Fibroblast of villous mesenchyme (primary cell): ENCODE measurements at regions not wholly inside any gene's neighbourhood (a gene's known extent, or its start where the extent isn't known, plus 50 kb on each side); places are given as distances from the start of the nearest gene placed in this dataset.

ENCODE experiments used
- DNase-seq: peaks from one replicate; pipeline ENCODE4 v3.0.0-alpha.2; 2010; ENCODE audit warnings: low read depth
- H3K4me3 ChIP-seq: 2 replicates; pipeline ENCODE4 v1.5.1; 2011; ENCODE audit warnings: low read depth, mild to moderate bottlenecking, low read length
- TF ChIP-seq, protein P1 (sequence below): IDR thresholded peaks from 2 replicates; pipeline ENCODE4 v1.5.1; 2012; ENCODE audit warnings: low read depth, mild to moderate bottlenecking, low read length; ENCODE audit not compliant: insufficient read depth

DNA sequence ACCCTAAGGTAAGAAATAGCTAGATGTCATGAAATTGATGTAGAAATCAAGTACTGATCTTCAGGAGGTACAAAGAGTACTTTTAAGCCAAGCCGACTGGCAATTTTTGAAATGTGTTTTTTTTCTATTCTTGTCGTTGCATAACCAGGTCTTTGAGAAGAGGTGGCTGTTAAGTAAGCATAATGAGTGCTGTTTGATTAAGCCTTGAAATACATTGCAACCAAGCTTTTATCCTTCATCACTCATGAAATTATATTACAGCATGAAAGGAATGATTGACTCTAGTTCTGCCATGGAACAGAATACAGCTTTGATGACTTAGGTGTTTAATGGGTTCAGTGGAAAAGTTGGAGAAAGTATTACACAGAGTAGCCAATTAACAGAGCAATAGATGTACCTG, 1720.2 kb upstream of the SEL1L start:
- no peak for DNase-seq
- TF ChIP-seq, protein P1, sequence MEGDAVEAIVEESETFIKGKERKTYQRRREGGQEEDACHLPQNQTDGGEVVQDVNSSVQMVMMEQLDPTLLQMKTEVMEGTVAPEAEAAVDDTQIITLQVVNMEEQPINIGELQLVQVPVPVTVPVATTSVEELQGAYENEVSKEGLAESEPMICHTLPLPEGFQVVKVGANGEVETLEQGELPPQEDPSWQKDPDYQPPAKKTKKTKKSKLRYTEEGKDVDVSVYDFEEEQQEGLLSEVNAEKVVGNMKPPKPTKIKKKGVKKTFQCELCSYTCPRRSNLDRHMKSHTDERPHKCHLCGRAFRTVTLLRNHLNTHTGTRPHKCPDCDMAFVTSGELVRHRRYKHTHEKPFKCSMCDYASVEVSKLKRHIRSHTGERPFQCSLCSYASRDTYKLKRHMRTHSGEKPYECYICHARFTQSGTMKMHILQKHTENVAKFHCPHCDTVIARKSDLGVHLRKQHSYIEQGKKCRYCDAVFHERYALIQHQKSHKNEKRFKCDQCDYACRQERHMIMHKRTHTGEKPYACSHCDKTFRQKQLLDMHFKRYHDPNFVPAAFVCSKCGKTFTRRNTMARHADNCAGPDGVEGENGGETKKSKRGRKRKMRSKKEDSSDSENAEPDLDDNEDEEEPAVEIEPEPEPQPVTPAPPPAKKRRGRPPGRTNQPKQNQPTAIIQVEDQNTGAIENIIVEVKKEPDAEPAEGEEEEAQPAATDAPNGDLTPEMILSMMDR = no peak
- H3K4me3 ChIP-seq = no peak overlapping the region

DNA sequence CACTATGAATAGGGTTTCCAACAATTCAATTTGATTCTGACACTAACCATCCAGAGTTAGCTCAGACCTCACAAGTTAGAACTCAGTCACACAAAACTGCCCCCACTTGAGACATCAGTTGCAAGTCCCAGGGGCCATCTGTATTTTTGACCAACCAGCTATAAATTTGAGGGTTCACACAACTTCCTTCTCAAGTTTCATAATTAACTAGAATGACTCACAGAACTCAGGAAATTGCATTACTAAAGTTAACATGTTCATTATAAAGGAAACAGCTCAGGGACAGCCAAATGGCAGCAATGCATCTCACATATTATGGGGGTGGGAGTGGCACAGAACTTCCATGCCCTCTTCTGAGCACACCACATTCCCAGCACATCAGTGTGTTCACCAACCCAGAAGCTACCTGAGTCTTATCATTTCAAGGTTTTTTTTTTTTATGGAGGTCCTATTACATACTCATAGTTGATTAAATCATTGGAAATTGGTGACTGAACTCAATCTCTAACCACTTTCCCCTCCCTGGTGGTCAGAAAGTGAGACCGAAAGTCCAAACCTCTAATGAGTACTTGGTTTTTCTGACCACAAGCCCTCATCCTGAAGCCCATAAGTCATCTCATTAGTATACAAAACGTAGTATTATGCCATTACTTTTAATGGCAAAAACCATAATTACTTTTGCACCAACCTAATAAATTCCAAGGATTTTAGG, 1721.5 kb upstream of the SEL1L start:
- TF ChIP-seq, protein P1 = no peak
- DNase-seq = peak; percentile 51
- H3K4me3 ChIP-seq = no peak overlapping the region

DNA sequence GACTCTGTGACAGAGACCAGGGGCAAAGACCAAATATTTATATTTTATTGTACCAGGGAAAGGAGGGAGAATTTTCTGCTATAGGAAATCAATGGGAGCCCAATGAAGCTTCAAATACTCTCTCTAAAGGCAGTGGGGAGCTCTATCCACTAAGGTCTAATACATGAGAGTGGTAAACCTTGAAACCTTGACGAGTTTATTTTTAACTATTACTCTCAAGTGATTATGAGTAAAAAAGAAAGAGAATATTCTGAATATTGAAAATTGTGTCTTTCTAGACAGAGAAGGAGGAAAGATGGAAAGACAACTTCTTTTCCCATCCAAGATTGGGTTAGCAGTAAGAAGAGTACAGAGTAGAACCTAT, 1722.1 kb upstream of the SEL1L start:
- no peak overlapping the region for H3K4me3 ChIP-seq
- DNase-seq = no peak
- TF ChIP-seq, protein P1 = no peak

DNA sequence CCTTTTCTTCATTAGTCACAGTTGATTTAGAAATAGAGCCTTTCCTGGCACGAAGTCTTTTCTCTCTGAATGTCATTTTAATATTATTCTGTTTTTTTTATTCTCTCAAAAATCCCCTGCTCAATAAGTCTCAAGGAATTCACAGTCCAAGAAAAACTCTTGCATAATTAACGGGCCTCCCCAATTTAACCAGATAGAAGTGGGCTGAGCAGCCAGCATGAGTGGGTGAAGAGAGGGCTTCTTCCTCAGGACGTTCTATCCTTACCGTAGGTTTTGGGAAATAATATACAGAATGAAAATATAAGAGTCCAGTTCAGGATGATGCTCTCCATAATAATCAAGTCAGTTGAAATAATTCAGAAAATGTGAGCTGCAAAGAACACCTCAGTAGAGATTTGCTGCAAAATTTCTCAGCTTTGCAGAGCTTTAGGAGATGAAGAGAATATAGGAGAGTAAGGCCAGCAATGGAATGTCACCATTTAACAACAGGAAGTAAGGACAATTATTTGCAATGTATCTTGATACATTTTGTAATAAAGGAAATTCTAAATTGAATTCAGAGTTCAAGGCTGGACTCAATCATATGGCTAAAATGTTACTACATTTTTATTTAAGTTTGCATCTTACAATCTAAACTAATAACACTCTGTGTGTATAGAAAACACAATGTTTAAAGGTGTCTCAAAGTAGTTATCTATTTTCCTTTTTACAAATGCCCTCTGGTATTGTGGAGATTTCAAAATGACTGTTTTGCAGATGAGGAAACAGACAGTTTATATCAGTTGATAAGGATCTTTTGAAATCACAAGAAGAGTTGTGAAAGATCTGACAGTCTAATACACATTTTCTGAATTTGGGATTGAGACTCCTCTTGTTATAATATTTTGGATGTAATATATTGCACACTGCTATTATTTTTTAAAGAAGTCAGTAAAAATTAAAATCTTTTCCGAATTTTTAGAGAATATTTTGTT, 1724.1 kb upstream of the SEL1L start:
- H3K4me3 ChIP-seq = no peak overlapping the region
- TF ChIP-seq, protein P1 = no peak
- no peak for DNase-seq

DNA sequence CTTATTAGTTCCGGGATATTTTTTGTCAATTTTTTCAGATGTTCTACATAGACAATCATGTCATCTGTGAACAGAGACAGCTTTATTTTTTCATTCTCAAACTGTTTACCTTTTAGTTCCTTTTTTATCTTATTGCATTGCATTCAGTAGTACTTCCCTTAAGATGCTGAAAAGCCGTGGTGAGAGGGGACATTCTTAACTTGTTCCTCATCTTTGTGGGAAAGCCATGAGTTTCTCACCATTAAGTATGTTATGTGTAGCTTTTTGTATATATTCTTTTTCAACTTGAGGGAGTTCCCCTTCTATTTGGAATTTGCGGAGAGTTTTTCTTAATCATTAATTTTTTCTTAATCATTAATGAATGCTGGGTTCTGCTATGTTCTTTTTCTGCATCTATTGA, 1727.1 kb upstream of the SEL1L start:
- TF ChIP-seq, protein P1 = no peak
- H3K4me3 ChIP-seq = no peak overlapping the region

DNA sequence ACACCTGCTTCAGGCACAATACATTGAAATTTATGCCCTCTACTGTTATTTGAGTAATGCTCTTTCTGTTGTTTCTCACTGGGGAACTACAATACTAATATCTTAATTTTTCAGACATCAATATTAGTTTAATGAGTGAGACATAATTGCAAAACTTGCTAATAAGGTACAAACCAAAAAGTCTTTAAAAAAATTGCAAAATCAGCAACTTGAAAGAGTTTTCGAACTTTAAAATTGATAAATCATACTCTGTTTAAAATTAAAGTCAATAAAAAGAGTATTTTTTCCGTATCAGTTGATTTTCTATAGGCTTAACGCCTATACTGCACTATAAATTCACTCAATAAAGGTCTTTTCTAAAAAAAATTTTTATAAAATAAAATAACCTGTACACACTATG, 1735.9 kb upstream of the SEL1L start:
- TF ChIP-seq, protein P1 = no peak
- no peak overlapping the region for H3K4me3 ChIP-seq
- no peak for DNase-seq

More for the DNA sequence above, 1727.1 kb upstream of the SEL1L start:
- no peak for DNase-seq
